Sigmoid colon (tissue), 4 donors: ENCODE measurements at regions not wholly inside any gene's neighbourhood (a gene's known extent, or its start where the extent isn't known, plus 50 kb on each side); places are given as distances from the start of the nearest gene placed in this dataset.

Experiments
- CTCF ChIP-seq, 4 experiments: fragments of 450-650 bp in 3 of 4; fragments of 200-600 bp in 1 of 4; IDR thresholded peaks; one replicate each; pipeline ENCODE4 v1.5.1; 2016 to 2019; ENCODE audit warnings: antibody characterized with exemption in 4 of 4, mild to moderate bottlenecking in 3 of 4, moderate library complexity in 2 of 4
- EP300 ChIP-seq, 4 donors: sonication (generic); formaldehyde crosslinking; IDR thresholded peaks; one replicate each; pipeline ENCODE4 v1.6.1; 2017; ENCODE audit warnings: antibody characterized with exemption in 4 of 4
- POLR2A ChIP-seq, 2 donors: fragments of 450-650 bp; IDR thresholded peaks; one replicate each; pipeline ENCODE4 v1.6.1; 2016; ENCODE audit warnings: antibody characterized with exemption in 2 of 2, mild to moderate bottlenecking in 2 of 2, moderate library complexity in 2 of 2

GRCh38 chr5:7053125-7053524, 339.9 kb downstream of the TENT4A start:
- TF ChIP-seq CTCF (IDR thresholded peaks at IDR 0.05) (no peak), POLR2A (IDR thresholded peaks at IDR 0.05) (no peak), EP300 (IDR thresholded peaks at IDR 0.05) (no peak)
